Stimulated activated CD4-positive, alpha-beta T cell treated with anti-CD3 and anti-CD28 coated beads, Interleukin-15, amount 100 ng/mL, for 24 hours (primary cell): ENCODE measurements at regions not wholly inside any gene's neighbourhood (a gene's known extent, or its start where the extent isn't known, plus 50 kb on each side); places are given as distances from the start of the nearest gene placed in this dataset.
"Not testable (repeated sequence)": the region's sequence is repeated elsewhere in the genome, so short reads cannot be mapped to it uniquely, and the experiment has no call there.

Source experiments
- DNase-seq: peaks from one replicate; pipeline ENCODE4 v3.0.0-alpha.2; 2020

GRCh38 chr18:37874721-37875120 lies 309.1 kb upstream of the CELF4 start:
- DNase-seq = no peak

GRCh38 chr18:37873416-37873815 lies 307.8 kb upstream of the CELF4 start:
- no peak for DNase-seq

- no peak for DNase-seq
Observed at GRCh38 chr18:37872562-37872961, 307.0 kb upstream of the CELF4 start.

- DNase-seq = no peak
Observed at GRCh38 chr18:37871561-37871960, 306.0 kb upstream of the CELF4 start.

- no peak for DNase-seq
Observed at GRCh38 chr18:37869051-37869450, 303.5 kb upstream of the CELF4 start.

GRCh38 chr18:37864122-37864521 lies 298.5 kb upstream of the CELF4 start:
- DNase-seq = no peak

GRCh38 chr18:37861981-37862380 lies 296.4 kb upstream of the CELF4 start:
- no peak for DNase-seq

- no peak for DNase-seq
Observed at GRCh38 chr18:37854396-37854795, 288.8 kb upstream of the CELF4 start.

- no peak for DNase-seq
Observed at GRCh38 chr18:37853706-37854105, 288.1 kb upstream of the CELF4 start.

- DNase-seq = no peak
Observed at GRCh38 chr18:37852464-37852863, 286.9 kb upstream of the CELF4 start.

GRCh38 chr18:37847544-37847943 lies 281.9 kb upstream of the CELF4 start:
- DNase-seq = no peak

GRCh38 chr18:37846996-37847395 lies 281.4 kb upstream of the CELF4 start:
- no peak for DNase-seq

- DNase-seq = no peak
Observed at GRCh38 chr18:37845498-37845897, 279.9 kb upstream of the CELF4 start.

- no peak for DNase-seq
Observed at GRCh38 chr18:37844209-37844970, 278.8 kb upstream of the CELF4 start.

- DNase-seq = no peak
Observed at GRCh38 chr18:37838083-37838482, 272.5 kb upstream of the CELF4 start.

- no peak for DNase-seq
Observed at GRCh38 chr18:37836071-37836970, 270.7 kb upstream of the CELF4 start.

- not testable (repeated sequence) for DNase-seq
Observed at GRCh38 chr18:37832010-37832695, 266.6 kb upstream of the CELF4 start.

- DNase-seq = no peak
Observed at GRCh38 chr18:37812961-37813360, 247.4 kb upstream of the CELF4 start.

GRCh38 chr18:37805773-37806404 lies 240.3 kb upstream of the CELF4 start:
- DNase-seq = no peak

GRCh38 chr18:37796823-37797349 lies 231.3 kb upstream of the CELF4 start:
- DNase-seq = no peak

GRCh38 chr18:37787452-37787851 lies 221.9 kb upstream of the CELF4 start:
- DNase-seq = no peak

GRCh38 chr18:37783771-37784170 lies 218.2 kb upstream of the CELF4 start:
- DNase-seq = no peak

GRCh38 chr18:37779220-37779619 lies 213.6 kb upstream of the CELF4 start:
- DNase-seq = no peak
